ENCODE measurements at regions not wholly inside any gene's neighbourhood (a gene's known extent, or its start where the extent isn't known, plus 50 kb on each side); places are given as distances from the start of the nearest gene placed in this dataset.

DNA sequence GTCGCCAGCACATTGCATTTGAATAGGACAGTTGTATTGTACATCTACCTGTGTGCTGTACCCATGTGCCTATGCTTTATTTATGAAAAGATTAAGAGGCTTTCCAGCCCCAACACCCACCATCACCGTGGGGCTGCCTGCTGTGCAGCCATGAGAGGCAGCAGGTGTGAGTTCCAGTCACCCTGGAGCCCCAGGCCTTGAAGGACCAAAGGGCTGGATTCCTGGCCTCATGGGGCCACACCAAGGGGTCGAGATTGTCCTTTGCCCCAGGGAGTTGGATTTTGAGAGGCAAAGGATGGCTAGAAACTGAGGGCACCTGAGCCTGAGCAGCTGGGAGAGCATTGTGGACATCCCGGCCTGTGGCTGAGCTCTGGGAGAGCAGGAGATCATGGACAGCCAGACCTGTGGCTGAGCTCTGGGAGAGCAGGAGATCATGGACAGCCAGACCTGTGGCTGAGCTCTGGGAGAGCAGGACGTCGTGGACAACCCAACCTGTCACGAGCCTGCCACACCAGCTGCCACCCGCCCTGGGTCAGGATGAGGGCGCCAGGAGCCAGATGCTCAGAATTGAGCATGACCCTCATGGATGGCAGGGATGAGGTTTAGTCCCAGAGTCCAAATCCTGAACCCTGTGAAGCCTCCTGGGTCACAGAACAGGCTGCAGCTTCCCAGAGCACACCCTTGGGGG, 182.5 kb upstream of the RAB6C start:
- Mint-ChIP-seq H3K36me3 (ENCODE audit: unreplicated experiment) (no peaks in the 10 kb centered on the region), H3K4me1 (ENCODE audit: low read depth, unreplicated experiment) (peaks cover 11% of the 10 kb centered on the region), H3K9me3 (ENCODE audit: unreplicated experiment) (peaks cover 8% of the 10 kb centered on the region), H3K4me3 (ENCODE audit: unreplicated experiment) (no peak overlapping the region), H3K27me3 (ENCODE audit: unreplicated experiment) (peaks cover 5% of the 10 kb centered on the region), H3K27ac (ENCODE audit: unreplicated experiment) (no peak overlapping the region)
- no peak for TF ChIP-seq CTCF (IDR thresholded peaks at IDR 0.05; ENCODE audit: partially characterized antibody, unreplicated experiment)
- no peak for DNase-seq

- H3K27ac Mint-ChIP-seq (ENCODE audit: unreplicated experiment) = no peak overlapping the region
- H3K4me1 Mint-ChIP-seq (ENCODE audit: low read depth, unreplicated experiment) = peaks cover 17% of the 10 kb centered on the region
- no peak for TF ChIP-seq CTCF (IDR thresholded peaks at IDR 0.05; ENCODE audit: partially characterized antibody, unreplicated experiment)
- peaks cover 3% of the 10 kb centered on the region for H3K27me3 Mint-ChIP-seq (ENCODE audit: unreplicated experiment)
- H3K4me3 Mint-ChIP-seq (ENCODE audit: unreplicated experiment) = no peak overlapping the region
- peaks cover 8% of the 10 kb centered on the region for H3K9me3 Mint-ChIP-seq (ENCODE audit: unreplicated experiment)
- no peaks in the 10 kb centered on the region for H3K36me3 Mint-ChIP-seq (ENCODE audit: unreplicated experiment)
- no peak for DNase-seq
These were observed 181.8 kb upstream of the RAB6C start for GRCh38 chr2:129797489-129798300.

- no peak overlapping the region for H3K4me3 Mint-ChIP-seq (ENCODE audit: unreplicated experiment)
- peaks cover 3% of the 10 kb centered on the region for H3K27me3 Mint-ChIP-seq (ENCODE audit: unreplicated experiment)
- DNase-seq = no peak
- H3K9me3 Mint-ChIP-seq (ENCODE audit: unreplicated experiment) = peaks cover 8% of the 10 kb centered on the region
- no peak for TF ChIP-seq CTCF (IDR thresholded peaks at IDR 0.05; ENCODE audit: partially characterized antibody, unreplicated experiment)
- peaks cover 21% of the 10 kb centered on the region for H3K4me1 Mint-ChIP-seq (ENCODE audit: low read depth, unreplicated experiment)
- H3K27ac Mint-ChIP-seq (ENCODE audit: unreplicated experiment) = no peak overlapping the region
- no peaks in the 10 kb centered on the region for H3K36me3 Mint-ChIP-seq (ENCODE audit: unreplicated experiment)
These were observed 181.2 kb upstream of the RAB6C start for GRCh38 chr2:129798301-129798581.

DNA sequence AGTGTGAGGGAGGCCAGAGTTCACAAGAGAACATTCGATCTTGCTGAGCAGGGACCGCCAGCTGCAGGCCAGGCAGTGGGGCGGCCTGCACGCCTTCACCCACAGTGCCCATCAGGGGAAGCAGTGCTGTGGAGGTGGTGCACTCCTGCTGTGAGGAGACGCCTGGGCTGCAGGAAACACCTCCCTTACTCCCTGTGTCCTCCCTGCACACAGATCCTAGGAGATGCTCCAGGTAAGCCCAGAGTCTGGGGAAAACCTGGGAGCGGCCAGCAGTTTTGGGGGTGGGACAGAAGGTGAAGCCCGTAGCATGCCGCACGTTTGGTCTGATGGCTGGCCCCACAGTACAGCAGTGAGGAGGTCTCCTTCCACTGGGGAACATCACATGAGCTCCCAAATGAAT, 180.8 kb upstream of the RAB6C start:
- H3K4me1 Mint-ChIP-seq (ENCODE audit: low read depth, unreplicated experiment) = peaks cover 18% of the 10 kb centered on the region
- TF ChIP-seq CTCF (IDR thresholded peaks at IDR 0.05; ENCODE audit: partially characterized antibody, unreplicated experiment) = no peak
- no peak for DNase-seq
- peaks cover 8% of the 10 kb centered on the region for H3K9me3 Mint-ChIP-seq (ENCODE audit: unreplicated experiment)
- H3K4me3 Mint-ChIP-seq (ENCODE audit: unreplicated experiment) = no peak overlapping the region
- H3K36me3 Mint-ChIP-seq (ENCODE audit: unreplicated experiment) = no peaks in the 10 kb centered on the region
- H3K27me3 Mint-ChIP-seq (ENCODE audit: unreplicated experiment) = peaks cover 3% of the 10 kb centered on the region
- no peak overlapping the region for H3K27ac Mint-ChIP-seq (ENCODE audit: unreplicated experiment)

All from glutamatergic neuron (in vitro differentiated cells).